KG1 (cell line): ENCODE measurements at regions not wholly inside any gene's neighbourhood (a gene's known extent, or its start where the extent isn't known, plus 50 kb on each side); places are given as distances from the start of the nearest gene placed in this dataset.

ENCODE experiments used
- DNase-seq: peaks from one replicate; lab custom pipeline; 2025; lab: John Stamatoyannopoulos, UW

DNA sequence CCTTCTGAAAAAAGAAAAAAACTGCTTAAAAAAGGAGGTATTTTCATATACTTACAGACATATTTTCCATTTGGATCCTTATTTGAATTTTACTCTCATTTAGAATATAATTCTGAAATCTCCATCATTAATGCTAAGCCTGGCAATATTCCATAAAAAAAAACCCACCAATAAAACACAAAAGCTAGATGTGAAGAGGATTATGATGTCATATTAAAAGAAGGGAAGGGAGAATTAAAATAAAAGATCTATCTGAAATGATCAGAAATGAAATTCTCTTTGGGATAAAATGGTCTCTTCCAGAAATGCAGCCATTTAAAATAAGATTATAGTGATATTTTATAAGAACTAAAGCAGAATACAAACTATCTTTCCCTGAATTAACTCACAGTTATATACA, 206.7 kb upstream of the CAMK1G start:
- no peak for DNase-seq

DNA sequence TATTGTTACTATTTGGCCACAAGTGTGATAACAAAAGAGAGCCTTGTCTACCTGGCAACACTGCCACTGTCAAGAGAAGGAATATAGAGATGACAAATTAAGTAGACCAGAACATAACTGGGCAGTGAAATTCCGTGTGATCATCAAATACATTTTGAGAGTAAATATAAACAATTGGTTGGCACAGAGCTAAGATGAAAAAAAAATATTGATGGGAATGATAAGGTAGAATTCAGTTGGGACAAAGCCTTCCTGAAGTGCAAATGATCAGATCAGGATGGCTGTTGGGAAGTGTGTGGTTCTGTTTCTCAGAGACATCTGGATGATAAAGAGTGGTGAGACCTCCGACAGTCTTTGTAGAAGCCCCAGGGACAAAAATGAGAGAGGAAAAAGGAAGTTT, 205.5 kb upstream of the CAMK1G start:
- DNase-seq, result no peak

DNA sequence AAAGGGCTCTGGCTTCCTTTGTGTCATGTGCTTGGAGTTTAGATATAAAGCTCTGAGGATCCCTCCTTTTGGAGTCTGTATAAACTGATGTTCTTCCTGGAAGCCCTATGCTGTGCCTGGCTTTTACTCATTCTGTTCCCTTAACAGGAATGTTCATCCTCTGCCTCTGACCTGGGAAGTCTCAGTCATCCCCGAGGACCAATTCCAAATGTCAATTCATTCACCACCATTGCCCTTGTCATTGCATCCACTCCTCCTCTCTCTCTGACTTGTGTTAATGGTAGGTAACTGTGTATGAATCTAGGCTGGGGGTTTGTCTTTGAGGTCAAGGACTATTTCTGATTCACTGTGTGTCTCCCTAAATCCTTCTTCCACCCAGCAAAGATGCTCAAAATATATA, 204.2 kb upstream of the CAMK1G start:
- DNase-seq, result no peak

DNA sequence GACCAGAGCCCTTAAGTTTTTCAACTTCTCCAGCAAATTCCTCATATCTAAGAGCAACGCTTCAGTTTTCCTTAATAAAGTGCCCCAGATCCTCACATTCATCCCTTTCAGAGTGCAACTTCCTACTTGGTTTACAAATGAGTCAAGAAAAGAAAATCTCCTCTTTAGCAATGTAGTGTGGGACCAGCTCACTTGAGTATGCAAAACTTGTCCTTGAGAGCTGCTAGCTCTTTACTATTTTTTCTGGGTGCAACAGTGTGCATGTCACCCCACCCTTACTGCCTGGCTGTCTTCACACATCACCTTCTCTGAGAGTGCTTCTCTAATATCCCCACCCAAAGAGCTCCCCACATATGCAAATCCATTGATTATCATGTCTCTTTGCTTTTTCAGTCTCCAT, 203.1 kb upstream of the CAMK1G start:
- no peak for DNase-seq

DNA sequence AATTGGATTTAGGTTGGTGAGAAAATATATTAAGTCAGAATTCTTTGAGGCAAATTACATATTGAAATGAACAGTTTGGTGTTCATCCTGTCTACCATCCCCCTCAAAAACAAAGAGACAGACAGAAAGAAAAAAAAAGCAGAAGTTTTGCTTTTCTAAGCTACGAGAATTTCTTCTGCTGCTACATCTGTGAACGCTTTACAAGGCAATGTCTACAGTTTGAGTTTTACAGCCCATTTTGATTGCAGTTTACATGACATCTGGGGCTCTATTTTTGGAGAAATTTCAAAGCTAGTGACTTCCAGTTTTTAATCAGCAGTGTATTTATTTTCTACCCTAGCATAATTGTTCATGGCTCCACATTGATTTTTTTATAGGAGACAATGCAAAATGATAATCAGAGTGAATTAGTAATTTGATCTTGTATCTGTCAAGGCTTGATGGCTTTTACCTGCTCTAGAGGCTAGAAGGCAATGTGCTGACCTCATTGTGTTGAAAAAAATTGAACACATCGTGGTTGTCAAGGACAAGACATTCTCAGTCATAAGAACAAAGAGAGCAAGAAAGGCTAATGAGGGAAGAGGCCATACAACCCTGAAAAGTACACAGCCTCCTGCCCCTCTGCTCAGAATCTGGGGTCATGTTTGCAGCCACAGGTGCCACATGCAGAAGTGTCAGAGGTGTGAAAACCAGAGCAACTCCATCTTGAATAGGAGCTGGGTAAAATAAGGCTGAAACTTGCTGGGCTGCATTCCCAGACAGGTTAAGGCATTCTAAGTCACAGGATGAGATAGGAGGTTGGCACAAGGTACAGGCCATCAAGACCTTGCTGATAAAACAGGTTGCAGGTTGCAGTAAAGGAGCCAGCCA, 201.0 kb upstream of the CAMK1G start:
- no peak for DNase-seq

DNA sequence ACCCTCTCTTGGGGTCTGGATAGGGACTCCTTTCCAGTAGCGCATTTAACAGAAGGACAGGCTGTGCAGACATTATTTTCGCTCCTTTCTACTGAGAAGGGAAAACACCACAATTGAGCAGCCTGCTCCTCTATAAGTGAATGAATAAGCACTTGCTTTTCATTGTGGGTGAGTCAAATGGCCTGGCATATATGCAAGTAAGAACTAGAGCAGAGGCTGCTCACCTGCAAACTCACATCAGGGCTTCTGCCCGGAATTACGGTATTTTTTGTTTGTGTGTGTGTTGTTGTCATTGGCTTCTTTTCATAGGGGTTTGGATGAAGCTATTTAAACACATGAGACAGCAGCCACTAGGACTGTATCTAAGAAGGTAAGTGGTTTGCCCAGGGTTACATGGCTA, 200.1 kb upstream of the CAMK1G start:
- DNase-seq, result no peak

DNA sequence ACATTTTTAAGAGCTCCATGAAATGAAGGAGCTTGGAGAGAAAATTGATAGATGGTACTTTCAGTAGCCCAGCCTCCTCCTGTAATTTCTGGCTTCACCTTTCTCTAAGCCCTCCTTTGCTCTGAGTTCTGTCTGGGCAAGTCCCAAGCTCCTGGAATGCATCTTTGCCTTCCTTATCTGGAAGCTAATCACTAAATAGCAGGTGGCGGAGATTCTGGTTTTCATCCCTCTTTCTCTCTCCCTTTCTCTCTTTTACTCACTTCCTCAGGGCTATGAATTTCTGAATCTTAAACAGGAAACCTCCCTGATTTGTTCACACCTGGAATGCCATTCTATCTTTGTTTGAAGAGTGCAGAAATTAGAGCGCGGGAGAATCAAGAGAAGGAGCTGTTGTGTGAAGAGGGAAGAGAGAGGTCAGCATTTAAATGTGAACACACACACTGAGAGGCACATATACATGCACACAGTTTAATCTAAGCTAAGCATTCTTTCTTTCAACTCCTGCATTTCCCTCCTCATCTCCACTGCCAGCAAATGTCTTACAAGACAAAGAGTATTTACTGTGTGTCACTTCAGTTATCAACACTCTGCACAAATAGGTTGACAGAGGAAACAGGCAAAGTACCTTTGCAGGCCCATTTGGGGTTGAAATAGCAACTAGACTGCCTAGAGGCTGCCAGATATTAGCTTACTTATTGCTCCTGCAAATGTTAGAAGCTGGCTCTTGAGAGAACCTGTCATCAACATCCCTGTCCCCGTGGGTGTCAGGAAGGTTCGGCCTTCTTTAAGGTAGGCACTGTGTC, 199.4 kb upstream of the CAMK1G start:
- no peak for DNase-seq

DNA sequence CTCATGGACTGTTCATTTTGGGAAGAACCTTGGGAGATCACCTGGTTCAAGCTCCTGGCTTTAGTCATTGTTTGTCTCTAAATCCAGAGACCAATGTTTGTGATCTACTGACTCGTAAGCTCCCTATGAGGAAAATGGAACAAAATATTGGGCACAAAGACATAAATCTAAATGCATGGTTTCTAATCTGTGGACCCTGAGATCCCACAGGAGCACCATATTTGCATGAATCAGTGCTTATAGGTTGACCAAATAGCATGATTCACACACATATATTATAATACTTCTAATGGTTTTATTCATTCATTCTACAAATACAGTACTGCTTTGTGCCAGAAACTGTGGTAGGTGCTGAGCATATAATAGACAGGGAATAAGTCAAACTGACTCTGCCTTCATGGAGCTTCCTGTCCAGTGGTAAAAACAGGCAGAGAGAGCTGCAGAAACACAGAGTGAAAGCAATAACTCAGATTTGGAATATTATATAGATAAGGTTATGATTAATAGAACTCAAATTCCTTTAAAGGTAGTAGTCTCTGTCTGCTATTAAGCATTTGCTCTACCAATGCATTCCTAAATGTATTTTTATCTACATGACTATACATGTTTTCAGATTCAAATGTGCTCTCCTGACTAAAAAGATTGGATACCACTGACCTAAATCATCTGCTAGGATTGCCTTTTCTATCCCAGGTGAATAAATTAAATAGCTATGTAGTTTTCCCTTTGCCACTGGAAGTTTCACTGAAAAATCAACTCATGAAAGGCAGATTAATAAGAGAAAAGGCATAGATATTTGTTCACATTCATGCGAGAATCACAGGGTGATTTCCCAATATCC, 198.6 kb upstream of the CAMK1G start:
- DNase-seq, result no peak

DNA sequence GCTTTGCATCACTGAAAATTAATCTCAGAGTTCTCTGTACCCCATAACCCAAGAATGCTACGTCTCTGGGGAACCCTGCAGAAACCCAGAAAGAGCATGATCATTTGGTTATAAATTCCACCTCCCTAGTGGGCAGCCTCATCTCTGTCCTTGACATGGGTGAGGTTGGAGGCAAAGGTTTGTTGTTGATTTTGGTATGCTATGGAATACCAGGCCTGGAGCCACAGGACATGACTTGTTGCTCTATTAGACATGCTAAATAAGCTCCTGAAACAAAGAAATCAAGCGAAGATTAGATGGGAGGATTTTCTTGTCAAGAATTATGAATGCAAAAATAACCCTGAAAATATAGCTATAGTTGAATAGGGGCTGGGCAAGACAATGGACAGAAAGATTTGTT, 197.4 kb upstream of the CAMK1G start:
- DNase-seq, result no peak

DNA sequence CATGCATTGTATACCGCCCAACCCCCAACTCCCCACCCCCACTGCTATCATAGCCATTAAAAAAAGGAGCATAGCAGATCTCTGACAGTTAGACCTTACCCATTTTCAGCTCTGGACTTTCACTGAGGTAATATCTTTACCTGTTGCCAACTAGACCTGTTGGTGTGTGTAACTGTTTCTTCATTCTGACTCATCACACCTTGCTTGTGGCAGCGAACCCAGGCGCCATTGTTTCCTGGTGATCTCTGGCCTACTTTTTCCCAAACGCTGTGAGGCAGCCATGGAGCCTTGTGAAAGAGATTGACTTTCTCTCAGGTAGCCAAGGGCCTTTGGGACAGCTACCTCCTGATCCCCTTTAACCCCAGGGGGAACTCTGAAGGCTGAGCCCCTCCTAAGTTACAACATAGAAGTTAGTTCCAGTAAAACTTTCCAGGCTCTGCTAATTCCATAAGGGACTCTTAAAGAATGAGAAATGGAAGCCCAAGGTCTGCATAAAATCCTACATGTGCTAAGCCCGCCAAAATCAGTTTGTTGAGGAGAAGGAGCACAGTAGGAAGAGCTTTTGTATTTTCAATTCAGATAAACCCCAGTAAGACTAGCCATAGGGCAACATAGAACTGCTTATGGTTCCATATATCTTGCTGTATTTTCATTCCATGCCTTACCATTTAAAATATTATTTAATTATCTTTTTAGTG, 196.1 kb upstream of the CAMK1G start:
- no peak for DNase-seq

DNA sequence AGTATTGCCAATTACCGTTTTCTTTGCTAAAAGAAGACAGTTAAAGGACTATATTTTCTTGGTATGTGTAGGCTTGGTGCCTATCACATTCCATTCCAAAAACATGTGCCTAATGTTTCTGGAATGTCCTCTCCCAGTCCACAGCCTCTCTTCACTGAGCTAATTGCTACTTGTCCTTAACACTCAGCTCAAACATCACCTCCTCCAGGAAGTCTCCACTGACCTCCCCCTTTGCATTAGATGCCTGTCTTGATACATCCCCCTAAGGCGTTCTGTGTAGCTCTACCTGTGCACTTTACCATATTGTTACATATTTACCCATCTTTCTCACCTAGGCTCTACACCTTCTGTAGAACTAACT, 195.6 kb upstream of the CAMK1G start:
- DNase-seq, result no peak

DNA sequence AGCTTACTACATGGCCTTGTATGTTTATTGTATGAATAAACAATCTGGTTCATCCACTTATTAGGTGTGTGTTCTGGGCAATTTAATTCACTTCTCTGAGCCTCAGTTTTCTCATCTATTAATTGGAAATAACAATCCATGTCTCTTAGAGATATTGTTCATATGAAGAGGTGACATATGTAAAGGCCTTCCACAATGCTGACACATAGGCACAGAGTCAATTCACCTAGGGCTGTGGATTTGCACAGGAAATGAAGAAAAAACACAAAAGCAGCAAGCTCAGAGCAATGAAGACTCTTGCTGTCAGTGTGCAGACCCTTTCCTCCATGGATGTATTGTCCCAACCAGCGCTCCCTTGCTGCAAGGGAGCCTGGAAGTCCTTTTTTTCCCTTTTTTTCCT, 195.2 kb upstream of the CAMK1G start:
- DNase-seq, result no peak

DNA sequence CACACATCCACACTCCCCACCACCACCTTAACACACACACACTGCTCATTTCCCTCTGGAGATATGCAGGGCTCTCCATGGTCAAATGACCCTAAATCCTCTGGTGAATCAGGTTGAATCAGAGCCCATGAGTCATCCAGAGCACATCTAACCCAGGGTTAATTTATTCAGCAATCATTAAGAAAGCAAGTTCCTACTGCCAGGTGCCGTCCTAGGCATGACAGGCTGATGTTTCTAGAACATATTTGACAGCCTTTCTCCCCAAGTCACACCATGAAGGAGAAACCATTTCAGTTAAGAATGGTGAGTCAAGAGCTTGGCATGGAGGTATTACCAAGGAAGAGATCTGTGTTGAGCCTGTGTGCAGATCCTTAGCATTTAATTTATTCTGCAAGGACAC, 194.3 kb upstream of the CAMK1G start:
- no peak for DNase-seq

DNA sequence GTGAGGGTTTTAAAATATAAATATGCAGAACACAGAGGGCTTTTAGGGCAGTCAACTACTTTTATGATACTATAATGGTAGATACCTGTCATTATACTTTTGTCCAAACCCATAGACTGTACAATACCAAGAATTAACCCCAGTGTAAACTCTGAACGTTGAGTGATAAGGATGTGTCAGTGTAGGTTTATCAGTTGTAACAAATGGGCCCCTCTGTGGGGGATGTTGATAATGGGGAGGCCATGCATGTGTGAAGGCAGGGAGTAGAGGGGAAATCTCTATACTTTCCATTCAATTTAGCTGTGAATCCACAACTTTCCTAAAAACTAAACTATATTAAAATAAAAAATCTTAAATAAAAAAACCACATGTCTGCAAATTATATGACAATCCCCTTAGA, 193.5 kb upstream of the CAMK1G start:
- no peak for DNase-seq

DNA sequence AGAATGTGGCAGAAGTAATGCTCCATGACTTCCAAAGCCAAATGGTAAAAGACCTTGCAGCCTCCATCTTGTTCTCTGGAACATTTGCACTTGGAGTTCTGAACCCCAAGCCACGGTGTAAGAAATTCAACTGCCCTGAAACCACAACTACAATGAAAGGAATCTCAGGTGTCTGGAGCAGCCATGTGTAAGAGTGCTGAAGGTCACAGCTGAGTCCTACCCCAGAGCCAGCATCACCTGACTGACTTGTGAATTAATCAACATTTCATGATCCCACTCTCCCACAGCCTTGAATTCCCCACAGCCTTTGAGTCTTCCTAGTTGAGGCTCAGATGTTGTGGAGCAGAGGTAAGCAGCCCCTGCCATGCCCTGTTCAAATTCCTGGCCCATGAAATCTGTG, 192.8 kb upstream of the CAMK1G start:
- no peak for DNase-seq

DNA sequence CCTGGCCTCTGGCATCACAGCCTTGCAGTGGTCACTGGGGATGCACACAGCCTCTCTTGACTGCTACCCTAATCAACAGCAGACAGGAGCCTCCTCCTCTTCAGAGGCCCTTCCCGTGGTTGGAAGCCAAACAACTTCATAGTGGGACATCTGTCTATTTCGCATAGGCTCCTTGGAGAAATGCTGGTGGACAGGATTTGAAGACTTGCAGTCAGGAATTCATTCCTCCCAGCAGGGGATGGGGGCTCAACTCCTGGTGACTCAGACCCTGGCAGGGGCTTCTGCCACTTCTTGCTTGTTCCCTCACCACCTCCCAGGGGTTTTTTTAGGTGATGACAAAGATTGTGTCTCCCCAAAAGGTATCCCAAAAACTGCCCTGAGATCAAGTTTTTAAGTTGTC, 191.7 kb upstream of the CAMK1G start:
- no peak for DNase-seq

DNA sequence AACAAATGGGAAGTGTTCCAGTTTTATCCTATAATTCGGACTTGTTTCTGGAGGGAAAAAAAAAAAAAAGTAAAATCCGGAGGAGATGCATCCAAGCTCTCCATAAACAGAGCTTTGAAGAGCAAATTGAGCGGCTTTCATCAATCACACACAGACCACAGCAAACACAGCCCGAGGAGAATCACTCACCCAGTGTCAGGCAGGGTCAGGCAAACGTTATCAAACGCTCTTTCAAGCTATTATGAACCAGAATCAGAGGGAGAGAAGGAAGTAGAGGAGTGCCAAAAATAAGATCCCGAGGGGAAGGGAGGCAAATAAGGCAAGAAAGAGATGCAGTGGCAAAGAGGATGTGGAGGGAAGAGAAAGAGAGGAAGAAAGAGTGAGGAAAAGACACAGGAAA, 188.3 kb upstream of the CAMK1G start:
- no peak for DNase-seq

DNA sequence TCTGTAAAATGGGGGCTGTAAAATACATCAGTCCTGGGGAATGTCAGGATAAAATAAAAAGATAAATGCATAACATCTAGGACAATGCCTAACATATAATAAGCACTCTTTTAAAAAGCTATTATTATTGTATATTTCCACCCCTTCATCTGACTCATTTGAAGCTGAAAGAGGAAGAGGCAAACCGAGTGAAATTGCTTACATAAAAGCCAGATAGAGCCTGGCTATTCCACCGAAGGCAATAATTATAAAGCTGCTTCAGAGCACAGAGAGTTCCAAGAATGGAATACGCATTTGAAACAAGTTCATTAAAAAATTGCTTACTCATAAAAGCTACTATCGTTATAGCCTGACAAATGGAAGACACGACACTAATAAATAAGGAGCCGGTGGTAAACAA, 186.1 kb upstream of the CAMK1G start:
- DNase-seq, result no peak

DNA sequence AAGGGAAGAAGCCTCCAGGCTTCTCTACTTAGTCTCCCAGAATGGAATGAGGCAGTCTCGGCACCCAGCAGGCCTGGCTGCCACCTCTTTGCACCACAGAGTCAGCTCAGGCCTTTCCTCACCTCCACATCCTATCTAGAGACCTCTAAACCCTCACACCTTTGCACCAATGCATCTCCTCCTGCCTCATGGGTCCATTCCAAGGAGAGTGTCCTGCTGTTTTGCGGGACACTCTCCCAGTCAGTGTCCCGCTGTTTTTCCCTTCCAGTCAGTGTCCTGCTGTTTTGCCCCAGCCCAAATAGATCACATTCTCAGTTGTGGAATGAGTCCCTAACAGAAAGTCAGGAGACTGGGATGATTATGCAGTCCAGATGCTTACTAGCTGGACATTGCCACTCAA, 185.6 kb upstream of the CAMK1G start:
- no peak for DNase-seq

DNA sequence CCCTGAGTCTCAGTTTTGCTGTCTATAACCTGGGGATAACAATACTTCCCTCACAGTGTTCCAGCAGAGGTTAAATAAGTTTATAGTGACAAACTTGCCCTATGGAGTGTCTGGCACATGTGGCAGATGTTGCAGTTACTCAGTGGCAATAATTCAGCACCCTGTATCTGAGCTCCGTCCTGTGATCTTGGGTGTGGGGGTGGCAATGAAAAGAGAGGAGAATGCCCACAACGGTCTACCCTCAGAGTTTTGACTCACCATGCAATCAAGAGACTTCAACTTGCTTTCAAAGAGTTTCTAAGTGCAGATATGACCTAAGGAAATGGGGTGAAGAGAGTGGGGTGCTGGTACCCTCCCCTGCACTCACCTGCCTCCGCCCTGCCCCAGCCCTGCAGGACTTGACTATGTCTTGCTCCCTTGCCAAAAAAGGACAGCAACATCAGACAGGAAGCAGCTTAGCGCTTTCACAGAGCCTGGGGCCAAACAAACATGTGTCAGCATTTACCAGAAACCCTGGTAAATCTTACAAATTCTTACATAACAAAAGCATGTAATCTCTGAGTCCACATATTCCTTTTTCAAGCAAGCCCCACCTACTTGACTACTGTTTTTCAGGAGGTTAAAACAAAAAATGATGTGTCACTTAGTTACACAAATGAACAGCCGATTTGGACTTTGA, 185.1 kb upstream of the CAMK1G start:
- no peak for DNase-seq

DNA sequence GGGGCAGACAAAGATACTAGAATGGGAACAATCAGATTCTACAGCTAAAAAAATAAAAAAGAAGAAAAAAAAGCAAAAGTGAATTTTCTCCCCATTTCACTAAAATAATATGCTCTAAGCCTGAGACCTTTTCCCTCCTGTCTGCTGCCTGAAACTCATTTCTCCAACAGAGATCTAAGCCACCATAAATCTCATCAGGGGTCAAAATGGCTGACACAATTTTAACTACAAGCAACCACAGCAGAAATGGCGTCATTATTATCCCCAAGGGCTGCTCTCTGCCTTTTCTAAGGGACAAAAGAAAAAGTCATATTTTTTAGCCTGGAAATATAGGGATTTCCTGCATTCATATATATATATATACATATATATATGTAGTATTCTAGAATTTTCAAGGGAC, 183.7 kb upstream of the CAMK1G start:
- DNase-seq, result no peak
